Neural progenitor cell (in vitro differentiated cells): ENCODE measurements at regions not wholly inside any gene's neighbourhood (a gene's known extent, or its start where the extent isn't known, plus 50 kb on each side); places are given as distances from the start of the nearest gene placed in this dataset.

ENCODE experiments used
- EZH2 ChIP-seq: fragments of 200-600 bp; sonication (generic); IDR thresholded peaks from 2 replicates; pipeline ENCODE4 v1.6.1; 2017; ENCODE audit warnings: antibody characterized with exemption, mild to moderate bottlenecking, moderate library complexity
- EZH2phosphoT487 ChIP-seq: fragments of 200-600 bp; sonication (generic); IDR thresholded peaks from 2 replicates; pipeline ENCODE4 v1.6.1; 2017; ENCODE audit warnings: antibody characterized with exemption
- TF ChIP-seq, protein P1 (sequence below): fragments of 200-600 bp; sonication (generic); IDR thresholded peaks from 2 replicates; pipeline ENCODE4 v1.5.1; 2017; ENCODE audit warnings: antibody characterized with exemption, mild to moderate bottlenecking

DNA sequence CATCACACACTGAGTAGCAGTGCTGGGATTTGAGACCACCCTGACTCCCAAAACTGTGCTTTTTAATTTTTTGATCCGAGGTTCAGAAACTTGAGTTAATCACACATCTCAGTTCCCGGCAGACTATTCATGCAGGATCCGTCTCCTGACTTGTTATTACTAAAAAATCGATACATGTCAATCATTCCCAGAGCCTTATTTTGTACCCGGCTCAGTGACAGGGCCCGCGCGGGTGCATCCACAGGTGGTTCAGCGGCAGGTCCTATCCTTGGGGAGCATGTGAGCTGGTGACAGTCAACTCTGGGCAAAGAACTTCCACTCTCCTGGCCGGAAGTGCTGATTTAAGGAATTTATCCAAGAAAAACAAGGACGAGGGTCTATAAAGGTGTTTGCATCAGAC, 95.9 kb upstream of the MVB12B start:
- TF ChIP-seq, protein P1, sequence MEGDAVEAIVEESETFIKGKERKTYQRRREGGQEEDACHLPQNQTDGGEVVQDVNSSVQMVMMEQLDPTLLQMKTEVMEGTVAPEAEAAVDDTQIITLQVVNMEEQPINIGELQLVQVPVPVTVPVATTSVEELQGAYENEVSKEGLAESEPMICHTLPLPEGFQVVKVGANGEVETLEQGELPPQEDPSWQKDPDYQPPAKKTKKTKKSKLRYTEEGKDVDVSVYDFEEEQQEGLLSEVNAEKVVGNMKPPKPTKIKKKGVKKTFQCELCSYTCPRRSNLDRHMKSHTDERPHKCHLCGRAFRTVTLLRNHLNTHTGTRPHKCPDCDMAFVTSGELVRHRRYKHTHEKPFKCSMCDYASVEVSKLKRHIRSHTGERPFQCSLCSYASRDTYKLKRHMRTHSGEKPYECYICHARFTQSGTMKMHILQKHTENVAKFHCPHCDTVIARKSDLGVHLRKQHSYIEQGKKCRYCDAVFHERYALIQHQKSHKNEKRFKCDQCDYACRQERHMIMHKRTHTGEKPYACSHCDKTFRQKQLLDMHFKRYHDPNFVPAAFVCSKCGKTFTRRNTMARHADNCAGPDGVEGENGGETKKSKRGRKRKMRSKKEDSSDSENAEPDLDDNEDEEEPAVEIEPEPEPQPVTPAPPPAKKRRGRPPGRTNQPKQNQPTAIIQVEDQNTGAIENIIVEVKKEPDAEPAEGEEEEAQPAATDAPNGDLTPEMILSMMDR, result no peak
- no peak for TF ChIP-seq EZH2
- TF ChIP-seq EZH2phosphoT487, result no peak
